ENCODE measurements at regions not wholly inside any gene's neighbourhood (a gene's known extent, or its start where the extent isn't known, plus 50 kb on each side); places are given as distances from the start of the nearest gene placed in this dataset.

- no peak overlapping the region for H3K4me2 ChIP-seq (ENCODE audit: low read depth, low read length)
- H3K4me3 ChIP-seq (ENCODE audit: low read length): no peak overlapping the region
- no peaks in the 10 kb centered on the region for H3F3A ChIP-seq (ENCODE audit: insufficient read depth, low read length)
- no peaks in the 10 kb centered on the region for H3K36me3 ChIP-seq (replicated peaks; ENCODE audit: insufficient read depth, low read length)
- H3K9me3 ChIP-seq (replicated peaks; ENCODE audit: insufficient read depth, low read length): no peaks in the 10 kb centered on the region
- H3K9ac ChIP-seq (ENCODE audit: low read length): no peak overlapping the region
- H4K20me1 ChIP-seq (ENCODE audit: insufficient read depth, low read length): no peaks in the 10 kb centered on the region
- H3K4me1 ChIP-seq (ENCODE audit: low read length): no peaks in the 10 kb centered on the region
- H3K9me2 ChIP-seq (replicated peaks; ENCODE audit: insufficient read depth, low read length): no peaks in the 10 kb centered on the region
- TF ChIP-seq EZH2phosphoT487 (IDR thresholded peaks at IDR 0.05; ENCODE audit: low read length) (no peak), CTCF (IDR thresholded peaks at IDR 0.05; ENCODE audit: low read length) (no peak), EZH2 (optimal IDR thresholded peaks at IDR 0.05; ENCODE audit: low read depth, low read length) (no peak)
- H3K27me3 ChIP-seq (replicated peaks; ENCODE audit: insufficient read depth, low read length): no peaks in the 10 kb centered on the region
- DNase-seq: no peak
- H2AFZ ChIP-seq (ENCODE audit: low read length): no peak overlapping the region
- H3K79me2 ChIP-seq (ENCODE audit: low read length): no peaks in the 10 kb centered on the region
- no peak overlapping the region for H3K27ac ChIP-seq (ENCODE audit: low read length)
Observed at GRCh38 chr15:38631119-38632075, 66.8 kb upstream of the RASGRP1 start.

- Histone ChIP-seq H3K27me3 (replicated peaks; ENCODE audit: insufficient read depth, low read length) (no peaks in the 10 kb centered on the region), H3K9me2 (replicated peaks; ENCODE audit: insufficient read depth, low read length) (no peaks in the 10 kb centered on the region), H3K27ac (ENCODE audit: low read length) (no peak overlapping the region), H2AFZ (ENCODE audit: low read length) (no peak overlapping the region), H3K9ac (ENCODE audit: low read length) (no peak overlapping the region), H4K20me1 (ENCODE audit: insufficient read depth, low read length) (no peaks in the 10 kb centered on the region), H3K36me3 (replicated peaks; ENCODE audit: insufficient read depth, low read length) (no peaks in the 10 kb centered on the region), H3K4me2 (ENCODE audit: low read depth, low read length) (no peak overlapping the region), H3F3A (ENCODE audit: insufficient read depth, low read length) (no peaks in the 10 kb centered on the region), H3K4me1 (ENCODE audit: low read length) (no peaks in the 10 kb centered on the region), H3K4me3 (ENCODE audit: low read length) (no peak overlapping the region), H3K9me3 (replicated peaks; ENCODE audit: insufficient read depth, low read length) (no peaks in the 10 kb centered on the region), H3K79me2 (ENCODE audit: low read length) (no peaks in the 10 kb centered on the region)
- no peak for TF ChIP-seq CTCF (IDR thresholded peaks at IDR 0.05; ENCODE audit: low read length)
- TF ChIP-seq EZH2 (optimal IDR thresholded peaks at IDR 0.05; ENCODE audit: low read depth, low read length): no peak
- DNase-seq: no peak
Observed at GRCh38 chr15:38635170-38635569, 70.6 kb upstream of the RASGRP1 start.

GRCh38 chr15:38636597-38636996 is 72.0 kb upstream of the RASGRP1 start:
- TF ChIP-seq CTCF (IDR thresholded peaks at IDR 0.05; ENCODE audit: low read length) (no peak), EZH2 (optimal IDR thresholded peaks at IDR 0.05; ENCODE audit: low read depth, low read length) (no peak), EZH2phosphoT487 (IDR thresholded peaks at IDR 0.05; ENCODE audit: low read length) (no peak)
- Histone ChIP-seq H3K9ac (ENCODE audit: low read length) (no peak overlapping the region), H3K4me2 (ENCODE audit: low read depth, low read length) (no peak overlapping the region), H2AFZ (ENCODE audit: low read length) (no peak overlapping the region), H3K27me3 (replicated peaks; ENCODE audit: insufficient read depth, low read length) (no peaks in the 10 kb centered on the region), H3K9me2 (replicated peaks; ENCODE audit: insufficient read depth, low read length) (no peaks in the 10 kb centered on the region), H3K4me3 (ENCODE audit: low read length) (no peak overlapping the region), H3K27ac (ENCODE audit: low read length) (no peak overlapping the region), H3K4me1 (ENCODE audit: low read length) (no peaks in the 10 kb centered on the region), H3K9me3 (replicated peaks; ENCODE audit: insufficient read depth, low read length) (no peaks in the 10 kb centered on the region), H4K20me1 (ENCODE audit: insufficient read depth, low read length) (no peaks in the 10 kb centered on the region), H3F3A (ENCODE audit: insufficient read depth, low read length) (no peaks in the 10 kb centered on the region), H3K36me3 (replicated peaks; ENCODE audit: insufficient read depth, low read length) (no peaks in the 10 kb centered on the region), H3K79me2 (ENCODE audit: low read length) (no peaks in the 10 kb centered on the region)
- no peak for DNase-seq

All from MM.1S (cell line).